ENCODE measurements at regions not wholly inside any gene's neighbourhood (a gene's known extent, or its start where the extent isn't known, plus 50 kb on each side); places are given as distances from the start of the nearest gene placed in this dataset.

GRCh38 chr2:238777369-238778067 is 70.4 kb upstream of the TWIST2 start:
- DNase-seq: no peak
- intact Hi-C loops (cut with micrococcal nuclease): no loop called here
- ATAC-seq: no peak

GRCh38 chr2:238784671-238785527 is 63.0 kb upstream of the TWIST2 start:
- intact Hi-C loops (cut with micrococcal nuclease): loop anchor here (10.0 kb wide), 2 partner anchors 270 to 430 kb away; no protein-coding TSS in a partner anchor
- ATAC-seq (peak; percentile 91), DNase-seq (peak; percentile 78)

GRCh38 chr2:238785528-238785860 is 62.4 kb upstream of the TWIST2 start:
- intact Hi-C loops (cut with micrococcal nuclease): loop anchor here (10.0 kb wide), 2 partner anchors 271 to 431 kb away; no protein-coding TSS in a partner anchor
- ATAC-seq (no peak), DNase-seq (no peak)

GRCh38 chr2:238786379-238786778 is 61.5 kb upstream of the TWIST2 start:
- ATAC-seq (no peak), DNase-seq (no peak)
- intact Hi-C loops (cut with micrococcal nuclease): loop anchor here (10.0 kb wide), 2 partner anchors 272 to 432 kb away; no protein-coding TSS in a partner anchor

GRCh38 chr2:238786792-238787490 is 60.9 kb upstream of the TWIST2 start:
- ATAC-seq (no peak), DNase-seq (no peak)
- intact Hi-C loops (cut with micrococcal nuclease): loop anchor here (10.0 kb wide), 2 partner anchors 272 to 432 kb away; no protein-coding TSS in a partner anchor

DNA sequence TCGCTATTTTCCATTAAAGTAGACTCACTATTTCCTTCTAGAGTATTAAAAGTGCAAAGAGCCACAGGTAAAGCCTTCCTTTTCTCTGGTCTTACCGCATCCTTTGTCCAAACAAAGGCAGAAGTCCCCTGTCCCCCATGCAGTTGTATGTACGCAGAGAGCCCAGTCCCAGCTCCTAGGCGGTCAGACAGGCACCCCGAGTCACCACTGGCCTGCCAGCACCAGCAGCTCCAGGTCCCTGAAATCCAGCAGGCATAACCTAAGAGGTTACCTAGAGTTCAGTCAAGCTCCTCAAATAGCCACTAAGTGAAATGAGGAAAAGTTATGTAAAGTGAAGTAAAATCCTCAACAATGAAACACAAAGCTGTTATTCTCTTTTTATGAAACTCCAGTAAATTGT is 60.4 kb upstream of the TWIST2 start:
- intact Hi-C loops (cut with micrococcal nuclease): loop anchor here (10.0 kb wide), 2 partner anchors 273 to 433 kb away; no protein-coding TSS in a partner anchor
- ATAC-seq (no peak), DNase-seq (no peak)

GRCh38 chr2:238789317-238789806 is 58.5 kb upstream of the TWIST2 start:
- no peak for ATAC-seq
- no peak for DNase-seq
- intact Hi-C loops (cut with micrococcal nuclease): loop anchor here (10.0 kb wide), 2 partner anchors 275 to 435 kb away; no protein-coding TSS in a partner anchor

- ATAC-seq (no peak), DNase-seq (no peak)
- intact Hi-C loops (cut with micrococcal nuclease): no loop called here
Measured at GRCh38 chr2:238790126-238790832, 57.6 kb upstream of the TWIST2 start.

DNA sequence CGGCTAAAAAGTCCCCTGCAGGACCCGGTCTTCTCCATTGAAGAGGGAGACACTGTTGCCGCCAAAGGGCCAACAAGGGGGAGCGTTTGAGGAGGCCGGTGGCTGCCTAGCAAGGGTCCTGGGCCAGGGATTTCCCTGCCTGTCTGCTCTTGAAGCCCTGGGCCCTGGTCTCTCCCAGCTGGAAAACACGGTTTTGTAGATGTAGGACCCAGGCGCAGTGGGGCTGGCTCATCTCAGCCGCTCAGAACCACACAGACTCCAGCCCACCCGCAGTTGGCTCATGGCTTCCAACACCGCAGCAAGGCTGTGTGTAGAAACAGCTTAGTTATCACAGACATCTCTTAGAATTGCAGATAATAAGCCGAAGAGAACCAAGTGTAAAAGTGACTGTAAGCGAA is 57.1 kb upstream of the TWIST2 start:
- intact Hi-C loops (cut with micrococcal nuclease): no loop called here
- DNase-seq (no peak), ATAC-seq (no peak)

GRCh38 chr2:238791354-238791753 is 56.5 kb upstream of the TWIST2 start:
- intact Hi-C loops (cut with micrococcal nuclease): no loop called here
- ATAC-seq: no peak
- DNase-seq: no peak

DNA sequence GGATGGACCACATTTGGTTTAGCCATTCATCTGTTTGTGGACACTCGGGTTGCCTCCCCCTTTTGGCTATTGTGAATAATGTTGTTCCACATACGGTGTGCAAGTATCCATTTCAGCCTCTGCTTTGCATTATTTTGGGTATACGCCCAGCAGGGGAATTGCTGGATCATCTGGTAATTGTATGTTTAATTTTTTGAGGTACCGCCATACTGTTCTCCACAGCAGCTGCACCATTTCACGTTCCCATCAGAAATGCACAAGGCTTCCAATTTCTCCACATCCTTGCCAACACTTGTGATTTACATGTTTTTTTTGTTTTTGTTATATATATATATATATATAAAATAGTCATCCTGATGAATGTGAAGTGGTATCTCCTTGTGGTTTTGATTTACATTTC is 54.6 kb upstream of the TWIST2 start:
- no peak for DNase-seq
- ATAC-seq: no peak
- intact Hi-C loops (cut with micrococcal nuclease): no loop called here

DNA sequence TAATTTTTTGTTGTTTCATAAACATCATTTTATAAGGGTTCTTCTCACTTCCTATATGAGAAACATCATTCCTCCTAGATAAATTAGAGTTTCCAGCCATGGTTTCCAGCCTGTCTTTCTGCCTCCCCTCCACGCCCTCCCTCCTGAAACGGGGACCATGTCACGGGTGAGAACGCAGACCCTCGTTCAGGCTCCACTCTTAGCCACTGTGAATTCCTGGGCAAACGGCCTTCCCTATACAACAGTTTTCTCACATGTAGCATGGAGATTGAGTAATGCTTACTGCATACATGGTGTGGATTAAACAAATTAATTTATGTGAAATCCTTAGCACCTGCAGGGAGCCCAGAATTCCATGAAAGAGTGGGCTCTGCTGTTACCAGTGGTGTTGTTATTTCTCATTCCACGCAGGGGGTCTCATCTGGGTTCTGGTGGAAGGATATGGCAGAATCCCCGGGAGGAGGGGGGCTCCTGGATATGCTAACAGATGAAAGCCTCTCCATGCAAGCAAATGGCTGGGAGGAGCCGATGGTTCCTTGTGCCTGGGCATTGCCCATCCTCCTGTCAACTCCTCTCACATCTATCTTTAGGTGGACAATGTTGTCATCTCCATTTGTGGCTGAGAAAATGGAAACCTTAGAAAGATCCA is 54.0 kb upstream of the TWIST2 start:
- intact Hi-C loops (cut with micrococcal nuclease): no loop called here
- no peak for ATAC-seq

GRCh38 chr2:238796223-238796885 is 51.5 kb upstream of the TWIST2 start:
- no peak for DNase-seq
- intact Hi-C loops (cut with micrococcal nuclease): no loop called here
- no peak for ATAC-seq

More for the DNA sequence above, 54.0 kb upstream of the TWIST2 start:
- no peak for DNase-seq

DNA sequence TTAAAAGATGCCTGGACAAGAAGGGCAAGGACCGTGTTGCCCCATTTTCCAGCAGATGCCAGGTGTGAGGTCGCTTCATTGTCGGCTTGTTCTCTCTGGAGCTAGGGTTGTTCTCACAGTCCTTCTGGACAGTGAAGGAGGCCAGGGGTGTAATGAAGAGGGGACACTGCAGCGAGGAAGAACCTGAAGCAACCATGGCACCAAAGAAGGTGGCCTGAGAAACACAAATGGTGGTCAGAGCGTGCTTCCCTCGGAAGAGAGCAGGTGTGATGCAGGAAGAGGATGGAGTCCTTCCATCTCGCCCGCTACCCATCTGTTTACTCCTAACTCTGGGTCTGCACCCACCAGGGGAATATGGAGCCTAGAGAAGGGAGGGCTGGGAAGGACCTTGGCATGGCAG is 50.3 kb upstream of the TWIST2 start:
- intact Hi-C loops (cut with micrococcal nuclease): no loop called here
- no peak for ATAC-seq
- no peak for DNase-seq

Measured in left ventricle myocardium superior (tissue), 1 donor.